GM18951 (cell line): ENCODE measurements at regions not wholly inside any gene's neighbourhood (a gene's known extent, or its start where the extent isn't known, plus 50 kb on each side); places are given as distances from the start of the nearest gene placed in this dataset.
"Not testable (repeated sequence)": the region's sequence is repeated elsewhere in the genome, so short reads cannot be mapped to it uniquely, and the experiment has no call there.

ENCODE experiments used
- POLR2A ChIP-seq: IDR thresholded peaks from 4 replicates; pipeline ENCODE4 v1.6.1; 2011; ENCODE audit warnings: mild to moderate bottlenecking; ENCODE audit not compliant: insufficient read length, insufficient read depth; ENCODE audit errors: extremely low read depth
- in situ Hi-C: fragments of 300-500 bp; cut with MboI; formaldehyde crosslinking; loops from one replicate; pipeline ENCODE4 v1.12.0; 2022; ENCODE audit warnings: low sequenced_read_pairs, mixed read lengths, inconsistent platforms; ENCODE audit not compliant: unreplicated experiment

DNA sequence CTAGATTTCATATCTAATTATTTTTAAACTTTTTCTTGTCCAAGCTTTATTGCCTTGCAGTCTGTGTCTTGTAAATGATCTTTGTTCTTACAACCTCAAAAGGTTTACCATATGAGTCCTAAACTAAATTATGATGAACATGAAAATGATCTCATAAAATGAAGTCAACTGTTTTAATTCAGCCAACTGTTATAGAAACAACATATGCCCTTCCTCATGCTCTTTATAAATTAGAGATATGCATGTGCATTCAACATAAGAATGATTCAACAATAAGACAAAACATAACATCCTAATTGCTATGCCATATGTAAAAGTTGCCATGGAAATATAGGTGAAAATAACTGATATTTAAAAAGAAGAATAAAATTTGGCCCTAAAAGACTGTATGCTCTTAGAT, 774.4 kb downstream of the LUZP2 start:
- in situ Hi-C loops = no loop called here
- no peak for TF ChIP-seq POLR2A

DNA sequence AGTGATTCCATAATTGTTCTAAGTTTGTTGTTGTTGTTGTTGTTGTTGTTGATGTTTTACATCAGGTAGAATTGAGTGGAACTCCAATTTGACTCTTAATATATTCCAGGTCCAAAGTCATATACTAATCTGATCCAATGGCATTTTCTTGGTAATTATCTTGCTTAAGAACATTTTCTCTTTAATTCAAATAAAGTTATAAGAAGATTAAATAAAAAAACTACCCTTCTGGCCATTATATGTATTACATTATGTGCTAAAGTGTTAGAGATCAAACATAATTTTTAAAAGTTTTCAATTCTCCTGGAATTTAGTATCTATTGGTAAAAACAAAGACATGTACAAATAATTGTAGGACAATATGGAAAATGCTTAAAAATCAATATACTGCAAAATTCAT, 775.4 kb downstream of the LUZP2 start:
- in situ Hi-C loops = no loop called here
- no peak for TF ChIP-seq POLR2A

DNA sequence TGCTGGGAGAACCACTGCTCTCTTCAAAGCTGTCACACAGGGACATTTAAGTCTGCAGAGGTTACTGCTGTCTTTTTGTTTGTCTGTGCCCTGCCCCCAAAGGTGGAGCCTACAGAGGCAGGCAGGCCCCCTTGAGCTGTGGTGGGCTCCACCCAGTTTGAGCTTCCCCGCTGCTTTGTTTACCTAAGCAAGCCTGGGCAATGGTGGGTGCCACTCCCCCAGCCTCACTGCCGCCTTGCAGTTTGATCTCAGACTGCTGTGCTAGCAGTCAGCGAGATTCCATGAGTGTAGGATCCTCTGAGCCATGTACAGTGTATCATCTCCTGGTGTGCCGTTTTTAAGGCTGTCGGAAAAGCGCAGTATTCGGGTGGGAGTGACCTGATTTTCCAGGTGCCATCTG, 784.0 kb downstream of the LUZP2 start:
- in situ Hi-C loops = not testable (repeated sequence)

DNA sequence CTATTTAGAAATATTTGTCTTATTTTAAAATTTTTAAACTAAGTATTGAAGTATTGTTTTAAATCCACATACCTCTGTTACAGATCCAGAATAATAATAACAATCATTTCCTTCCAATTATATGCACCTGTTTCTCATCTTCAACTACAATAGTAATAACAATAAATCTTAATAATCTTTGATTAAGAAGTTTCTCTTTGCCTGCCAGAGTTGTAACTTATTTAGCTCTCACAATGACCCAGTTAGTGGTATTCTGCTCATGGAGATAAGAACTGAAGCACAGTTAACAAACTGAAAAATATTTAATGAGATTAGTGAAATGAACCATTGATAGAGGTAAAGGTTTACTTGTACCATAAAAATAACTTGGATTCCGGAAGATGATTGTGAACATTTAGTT, 796.3 kb downstream of the LUZP2 start:
- in situ Hi-C loops = no loop called here
- TF ChIP-seq POLR2A = no peak

DNA sequence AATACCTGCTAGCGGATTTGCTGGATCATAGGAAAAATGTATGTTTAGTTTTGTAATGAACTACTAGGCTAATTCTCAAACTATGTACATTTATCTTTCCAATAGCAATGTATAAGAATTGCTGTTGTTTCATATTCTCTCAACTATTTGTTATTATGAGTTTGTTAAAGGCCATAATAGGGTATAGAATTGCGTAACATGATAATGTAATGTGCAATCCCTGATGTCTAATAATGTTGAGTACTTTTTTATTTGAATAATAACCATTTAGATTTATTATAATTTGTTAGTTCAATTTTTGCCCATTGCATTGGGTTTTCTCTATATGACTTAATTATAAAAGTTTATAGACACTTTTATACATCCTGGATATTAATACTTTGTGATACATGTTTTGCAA, 801.6 kb downstream of the LUZP2 start:
- in situ Hi-C loops = no loop called here
- TF ChIP-seq POLR2A = no peak

DNA sequence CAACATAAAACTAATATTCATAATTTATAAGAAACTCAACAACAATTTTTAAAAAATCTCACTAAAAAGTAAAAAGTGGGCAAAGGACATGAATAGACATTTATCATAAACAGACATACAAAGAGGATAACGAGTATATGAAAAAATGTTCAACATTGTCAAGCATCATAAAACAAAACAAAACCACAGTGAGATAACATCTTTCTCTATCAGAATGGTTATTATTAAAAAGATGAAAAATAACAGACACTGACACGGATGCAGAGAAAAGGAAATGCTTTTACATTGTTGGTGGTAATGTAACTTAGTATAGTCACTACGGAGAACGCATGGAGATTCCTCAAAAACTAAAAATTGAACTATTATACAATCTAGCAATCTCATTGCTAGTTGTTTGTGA, 813.0 kb downstream of the LUZP2 start:
- no peak for TF ChIP-seq POLR2A
- in situ Hi-C loops = no loop called here

DNA sequence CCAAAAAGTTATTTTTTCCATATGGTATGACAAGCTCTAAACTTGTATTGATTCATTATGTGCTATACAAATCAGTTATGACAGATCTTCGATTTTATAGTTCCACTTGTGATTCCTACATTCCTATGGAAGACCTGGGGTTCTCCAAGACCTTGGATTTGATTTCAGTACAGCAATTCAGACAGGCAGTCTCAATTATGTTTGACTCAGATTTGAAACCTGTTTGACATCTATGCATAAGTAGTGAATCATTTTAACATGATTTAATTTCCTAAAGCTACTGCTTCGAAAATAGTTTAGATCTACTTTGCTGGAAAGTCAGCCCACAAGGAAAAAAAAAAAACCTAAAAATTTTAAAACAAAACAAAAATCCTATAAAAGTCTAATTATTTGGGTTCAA, 820.4 kb downstream of the LUZP2 start:
- in situ Hi-C loops = no loop called here
- TF ChIP-seq POLR2A = no peak

DNA sequence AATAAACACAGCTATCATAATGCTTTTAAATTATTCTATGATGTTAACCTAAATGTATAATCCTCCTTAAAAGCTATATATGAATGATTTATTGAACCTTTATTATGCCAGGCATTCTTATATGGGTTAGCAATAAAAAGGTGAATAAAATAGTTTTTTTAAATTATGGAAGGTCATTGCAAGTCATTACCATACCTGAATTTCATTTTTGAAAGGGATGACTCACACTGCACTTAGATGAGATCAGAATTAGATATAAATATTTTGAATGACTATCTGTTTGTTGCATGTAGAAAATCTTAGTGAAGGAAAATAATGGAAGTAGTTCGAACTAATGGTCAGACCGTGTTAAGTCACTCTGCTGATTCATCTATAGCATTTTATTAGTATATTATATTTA, 822.3 kb downstream of the LUZP2 start:
- in situ Hi-C loops = no loop called here
- TF ChIP-seq POLR2A = no peak

DNA sequence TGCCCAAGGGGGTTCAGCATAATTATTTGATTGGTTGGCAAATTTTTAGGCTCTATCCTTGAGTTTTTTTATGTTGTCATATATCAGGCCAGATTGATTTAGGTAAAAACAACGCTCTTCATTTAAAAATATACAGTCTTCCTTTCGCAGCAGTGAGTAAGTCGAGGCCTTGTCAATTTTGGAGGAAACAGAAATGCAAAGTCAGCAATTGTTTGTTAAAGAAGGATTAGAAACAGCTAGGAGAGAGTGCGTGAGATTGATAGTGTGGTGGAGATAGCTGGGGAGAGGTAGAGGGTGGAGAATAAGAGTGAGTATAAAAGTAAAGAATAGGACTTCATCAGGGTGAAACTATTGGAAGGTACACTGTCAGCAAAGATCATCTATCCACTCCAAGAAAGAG, 830.8 kb downstream of the LUZP2 start:
- in situ Hi-C loops = no loop called here
- TF ChIP-seq POLR2A = no peak

DNA sequence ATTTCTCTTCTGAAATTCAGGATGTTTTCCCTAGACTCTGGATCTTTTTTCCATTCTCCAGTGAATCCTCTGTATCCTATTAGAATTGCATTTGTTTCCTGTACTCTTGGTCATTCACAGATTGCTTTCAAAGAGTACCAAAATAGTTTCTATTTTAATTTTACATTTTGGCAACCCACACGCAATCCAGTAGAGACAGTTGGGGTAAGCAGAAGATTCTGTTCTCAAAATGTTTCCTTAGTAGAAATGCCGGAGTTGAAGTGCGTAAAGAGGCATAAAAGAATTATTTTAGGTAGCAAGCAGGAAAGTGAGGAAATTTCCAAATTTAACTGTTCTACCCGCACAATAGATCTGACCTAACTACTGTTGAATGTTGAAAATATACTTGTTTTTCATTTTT, 842.4 kb downstream of the LUZP2 start:
- in situ Hi-C loops = no loop called here
- TF ChIP-seq POLR2A = no peak

DNA sequence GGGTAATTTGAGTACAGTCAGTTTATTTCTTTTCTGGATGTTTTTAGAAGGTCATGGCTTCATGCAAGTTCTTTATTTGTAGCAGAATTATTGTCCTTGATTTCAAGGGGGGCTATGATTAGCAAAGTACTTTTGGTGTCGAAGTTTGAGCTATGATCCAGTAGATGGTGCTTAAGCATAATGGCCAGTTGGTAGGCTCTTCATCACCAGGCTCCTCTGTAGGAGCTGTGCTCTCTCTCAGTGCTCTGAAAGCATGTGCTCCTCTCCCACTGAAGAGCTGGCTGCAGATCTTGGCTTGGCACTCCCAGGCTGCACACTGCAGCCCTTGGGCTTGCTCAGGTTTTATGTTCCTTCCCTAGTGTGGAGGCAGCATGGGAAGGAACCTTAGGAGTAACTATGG, 852.7 kb downstream of the LUZP2 start:
- no peak for TF ChIP-seq POLR2A
- in situ Hi-C loops = no loop called here

DNA sequence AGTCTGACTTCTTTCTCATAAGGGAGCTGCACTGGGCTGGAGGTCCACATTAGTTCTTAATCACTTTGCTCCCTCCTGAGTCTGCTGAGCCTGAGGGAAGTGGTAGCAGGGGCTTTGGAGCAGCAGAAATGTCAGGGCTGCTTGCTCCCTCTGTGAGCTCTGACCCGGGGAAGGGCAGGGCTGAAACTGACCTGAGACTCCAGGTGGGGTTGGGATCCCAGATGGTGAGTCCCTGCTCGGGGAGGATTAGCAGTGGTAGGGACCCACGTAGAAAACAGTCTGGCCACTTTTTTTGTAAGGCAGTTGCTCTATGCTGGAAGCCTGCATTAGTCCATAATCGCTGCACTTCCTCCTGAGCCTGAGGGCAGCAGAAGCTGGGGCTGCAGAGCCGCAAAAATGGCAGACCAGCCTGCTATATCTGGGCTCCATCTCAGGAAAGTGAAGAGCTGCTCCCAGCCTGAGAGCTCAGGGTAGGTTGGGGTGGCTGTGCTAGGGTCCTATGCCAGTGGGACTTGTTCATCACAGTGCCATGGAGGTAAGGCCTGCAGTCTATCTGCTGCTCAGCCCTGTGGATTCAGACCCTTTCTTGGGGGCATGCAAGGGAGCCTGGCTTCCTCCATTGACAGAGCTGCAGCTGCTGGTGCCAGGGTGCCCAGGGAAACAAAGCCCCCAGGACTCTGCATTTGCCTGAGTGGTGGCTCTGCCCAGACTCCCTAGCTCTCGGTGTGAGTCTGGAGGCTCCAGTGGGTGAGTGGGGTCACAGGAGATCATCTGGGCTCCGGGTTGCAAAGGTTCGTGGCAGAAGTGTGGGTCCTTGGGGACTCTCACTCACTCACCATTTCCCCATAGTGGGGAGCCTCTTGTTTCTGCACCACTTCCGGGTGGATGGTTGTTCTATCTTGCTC, 854.3 kb downstream of the LUZP2 start:
- TF ChIP-seq POLR2A = no peak
- in situ Hi-C loops = no loop called here

DNA sequence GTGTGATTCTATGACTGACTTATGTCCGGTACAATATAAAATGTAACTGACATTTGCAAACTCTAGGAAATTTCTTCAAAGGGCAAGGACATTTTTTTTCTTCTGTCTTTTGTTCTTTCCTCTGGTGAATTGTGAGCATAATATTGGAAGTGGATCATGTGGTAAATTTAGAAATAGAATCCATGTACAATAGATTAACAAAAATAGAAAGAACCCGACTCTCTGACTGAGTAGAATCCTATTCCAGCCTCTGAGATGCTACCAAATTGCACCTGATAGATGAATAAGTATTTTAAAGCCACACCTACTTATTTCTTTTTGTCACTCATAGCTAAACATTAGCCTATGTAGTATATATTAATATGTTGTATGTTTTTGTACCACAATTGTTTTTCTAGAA, 860.3 kb downstream of the LUZP2 start:
- no peak for TF ChIP-seq POLR2A
- in situ Hi-C loops = no loop called here

DNA sequence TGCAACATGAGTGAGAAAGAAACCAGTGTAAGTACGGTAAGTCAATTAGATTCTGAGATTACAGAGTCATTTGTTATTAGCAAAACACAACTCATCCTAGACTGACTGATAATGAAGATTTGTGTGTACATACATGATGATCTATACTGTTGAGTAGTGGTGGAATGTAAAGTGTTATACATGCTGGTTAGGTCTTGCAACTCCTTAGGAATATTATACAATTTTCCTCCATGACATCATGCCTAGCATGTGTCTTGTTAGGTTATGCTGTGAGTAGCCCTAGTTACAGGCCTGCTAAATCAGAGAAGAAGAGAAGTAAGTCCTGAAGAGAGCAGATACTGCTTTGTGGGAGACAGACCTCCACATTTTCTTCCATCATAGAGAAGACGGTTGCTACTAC, 880.6 kb downstream of the LUZP2 start:
- no peak for TF ChIP-seq POLR2A
- in situ Hi-C loops = no loop called here

DNA sequence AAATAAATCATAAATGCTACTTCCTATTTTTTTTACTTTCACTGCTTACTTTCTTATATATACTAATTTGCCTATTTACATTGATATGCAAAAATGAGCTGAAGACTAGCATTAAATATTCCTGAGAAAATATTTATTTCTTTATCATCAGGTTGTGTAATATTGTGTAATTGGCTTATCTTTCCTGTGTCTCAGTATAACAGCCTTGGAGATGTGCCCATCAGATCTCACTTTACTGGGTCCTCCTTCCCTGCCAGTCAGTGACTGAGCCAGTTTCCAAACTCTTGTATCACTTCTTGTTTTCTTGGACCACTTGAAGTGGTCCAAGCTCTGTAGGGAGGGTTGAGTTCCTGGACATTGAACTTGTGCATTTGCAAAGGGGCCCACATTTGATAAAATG, 900.0 kb downstream of the LUZP2 start:
- TF ChIP-seq POLR2A = no peak
- in situ Hi-C loops = no loop called here
